Hepatocyte (in vitro differentiated cells): ENCODE measurements at regions not wholly inside any gene's neighbourhood (a gene's known extent, or its start where the extent isn't known, plus 50 kb on each side); places are given as distances from the start of the nearest gene placed in this dataset.

Experiments used
- DNase-seq: peaks from one replicate; pipeline ENCODE4 v3.0.0-alpha.2; 2016; ENCODE audit warnings: low spot score
- H2AFZ ChIP-seq: fragments of 200-600 bp; sonication (generic); 2 replicates; pipeline ENCODE4 v1.6.0; 2016; ENCODE audit warnings: antibody characterized with exemption, mild to moderate bottlenecking
- H3K27ac ChIP-seq: fragments of 200-600 bp; sonication (generic); 2 replicates; pipeline ENCODE4 v1.5.1; 2016; ENCODE audit warnings: mild to moderate bottlenecking
- H3K27me3 ChIP-seq: fragments of 200-600 bp; sonication (generic); 2 replicates; pipeline ENCODE4 v1.6.1; 2016
- H3K36me3 ChIP-seq: fragments of 200-600 bp; sonication (generic); replicated peaks from 2 replicates; pipeline ENCODE4 v1.5.1; 2016; ENCODE audit warnings: low read depth; ENCODE audit not compliant: insufficient read depth
- H3K4me1 ChIP-seq: fragments of 200-600 bp; sonication (generic); 2 replicates; pipeline ENCODE4 v1.5.1; 2016; ENCODE audit warnings: mild to moderate bottlenecking, moderate library complexity; ENCODE audit not compliant: insufficient read depth
- H3K4me2 ChIP-seq: fragments of 200-600 bp; sonication (generic); 2 replicates; pipeline ENCODE4 v1.6.0; 2016
- H3K4me3 ChIP-seq: fragments of 200-600 bp; sonication (generic); 2 replicates; pipeline ENCODE4 v1.5.1; 2016; ENCODE audit warnings: mild to moderate bottlenecking
- H3K79me2 ChIP-seq: fragments of 200-600 bp; sonication (generic); 2 replicates; pipeline ENCODE4 v1.6.0; 2017; ENCODE audit warnings: mild to moderate bottlenecking
- H3K9me2 ChIP-seq: fragments of 200-600 bp; sonication (generic); replicated peaks from 2 replicates; pipeline ENCODE4 v1.6.0; 2017; ENCODE audit warnings: mild to moderate bottlenecking; ENCODE audit not compliant: insufficient read depth
- H3K9me3 ChIP-seq: fragments of 200-600 bp; sonication (generic); 2 replicates; pipeline ENCODE4 v1.5.1; 2016; ENCODE audit warnings: low read depth, mild to moderate bottlenecking
- H4K20me1 ChIP-seq: fragments of 200-600 bp; sonication (generic); 2 replicates; pipeline ENCODE4 v1.6.0; 2016; ENCODE audit warnings: mild to moderate bottlenecking; ENCODE audit not compliant: insufficient read depth, poor library complexity, severe bottlenecking
- EZH2 ChIP-seq: fragments of 200-600 bp; sonication (generic); IDR thresholded peaks from 2 replicates; pipeline ENCODE4 v1.6.1; 2016; ENCODE audit warnings: antibody characterized with exemption, mild to moderate bottlenecking, borderline replicate concordance
- EZH2phosphoT487 ChIP-seq: fragments of 200-600 bp; sonication (generic); IDR thresholded peaks from one replicate; pipeline ENCODE4 v1.6.1; 2018; ENCODE audit warnings: antibody characterized with exemption, mild to moderate bottlenecking, low read depth, moderate library complexity; ENCODE audit not compliant: unreplicated experiment, severe bottlenecking
- WGBS: methylation state at CpG from one replicate; pipeline ENCODE4 v1.1.6; 2016; ENCODE audit warnings: low lambda C conversion rate; ENCODE audit errors: missing lambda C conversion rate; 5-methylcytosine and 5-hydroxymethylcytosine counted together
- TF ChIP-seq, protein P1 (sequence below): fragments of 200-600 bp; sonication (generic); IDR thresholded peaks from 2 replicates; pipeline ENCODE4 v1.5.1; 2016; ENCODE audit warnings: antibody characterized with exemption, mild to moderate bottlenecking; ENCODE audit not compliant: poor library complexity

DNA sequence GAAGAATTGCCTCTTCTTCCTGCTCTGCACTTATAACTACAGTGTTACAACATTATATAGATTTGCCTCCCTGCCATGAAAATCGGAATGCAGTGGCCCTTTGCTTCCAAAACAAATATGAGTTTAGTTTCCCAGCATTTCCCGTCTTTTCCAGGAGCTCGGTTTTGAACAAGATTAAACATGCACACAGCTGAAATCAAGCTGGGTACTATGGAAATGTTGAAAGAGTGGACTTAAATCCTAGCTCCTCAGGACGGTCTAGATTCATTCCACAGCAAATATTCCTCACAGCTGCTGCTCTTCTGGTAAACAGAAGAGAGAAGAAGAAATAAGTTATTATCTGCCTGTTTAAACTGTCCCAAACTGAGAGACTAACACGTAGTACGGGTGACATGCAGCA lies 161.4 kb downstream of the PIK3R1 start:
- Histone ChIP-seq H2AFZ (peak overlapping the region; percentile 19), H3K4me3 (no peak overlapping the region)

DNA sequence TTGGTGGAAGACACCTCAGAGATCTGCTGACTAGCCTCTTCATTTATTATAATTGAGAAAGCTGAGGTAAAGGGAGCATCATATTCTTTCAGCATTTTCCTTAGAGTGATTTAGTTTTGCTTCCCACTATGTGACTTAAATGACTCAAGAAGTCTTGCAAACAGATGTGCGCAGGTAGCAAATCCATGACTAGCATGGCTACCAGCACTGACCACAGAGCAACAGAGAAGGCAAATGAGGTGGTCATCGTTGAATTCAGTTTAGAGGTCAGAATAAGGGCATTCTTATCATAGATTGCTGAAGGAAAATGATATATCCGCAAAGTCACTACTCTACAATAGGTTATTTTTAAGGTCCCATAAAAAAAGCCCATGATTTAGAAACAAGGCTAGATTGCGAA lies 162.2 kb downstream of the PIK3R1 start:
- H3K4me2 ChIP-seq = no peak overlapping the region
- no peaks in the 10 kb centered on the region for H3K27me3 ChIP-seq
- H3K27ac ChIP-seq = no peak overlapping the region
- no peaks in the 10 kb centered on the region for H3K9me3 ChIP-seq
- no peak for TF ChIP-seq EZH2
- no peak for TF ChIP-seq EZH2phosphoT487
- TF ChIP-seq, protein P1, sequence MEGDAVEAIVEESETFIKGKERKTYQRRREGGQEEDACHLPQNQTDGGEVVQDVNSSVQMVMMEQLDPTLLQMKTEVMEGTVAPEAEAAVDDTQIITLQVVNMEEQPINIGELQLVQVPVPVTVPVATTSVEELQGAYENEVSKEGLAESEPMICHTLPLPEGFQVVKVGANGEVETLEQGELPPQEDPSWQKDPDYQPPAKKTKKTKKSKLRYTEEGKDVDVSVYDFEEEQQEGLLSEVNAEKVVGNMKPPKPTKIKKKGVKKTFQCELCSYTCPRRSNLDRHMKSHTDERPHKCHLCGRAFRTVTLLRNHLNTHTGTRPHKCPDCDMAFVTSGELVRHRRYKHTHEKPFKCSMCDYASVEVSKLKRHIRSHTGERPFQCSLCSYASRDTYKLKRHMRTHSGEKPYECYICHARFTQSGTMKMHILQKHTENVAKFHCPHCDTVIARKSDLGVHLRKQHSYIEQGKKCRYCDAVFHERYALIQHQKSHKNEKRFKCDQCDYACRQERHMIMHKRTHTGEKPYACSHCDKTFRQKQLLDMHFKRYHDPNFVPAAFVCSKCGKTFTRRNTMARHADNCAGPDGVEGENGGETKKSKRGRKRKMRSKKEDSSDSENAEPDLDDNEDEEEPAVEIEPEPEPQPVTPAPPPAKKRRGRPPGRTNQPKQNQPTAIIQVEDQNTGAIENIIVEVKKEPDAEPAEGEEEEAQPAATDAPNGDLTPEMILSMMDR = no peak
- H4K20me1 ChIP-seq = no peaks in the 10 kb centered on the region
- H3K9me2 ChIP-seq = no peaks in the 10 kb centered on the region
- no peaks in the 10 kb centered on the region for H3K79me2 ChIP-seq
- DNase-seq = no peak
- peaks cover 5% of the 10 kb centered on the region for H3K4me1 ChIP-seq
- H3K4me3 ChIP-seq = no peak overlapping the region
- WGBS = 94% methylated on average over 4 of the region's 4 CpGs
- no peaks in the 10 kb centered on the region for H3K36me3 ChIP-seq
- H2AFZ ChIP-seq = no peak overlapping the region

More for the DNA sequence above, 161.4 kb downstream of the PIK3R1 start:
- TF ChIP-seq EZH2phosphoT487 (no peak), EZH2 (no peak)
- TF ChIP-seq, protein P1 = no peak
- Histone ChIP-seq H3K9me3 (no peaks in the 10 kb centered on the region), H3K27me3 (no peaks in the 10 kb centered on the region), H3K79me2 (no peaks in the 10 kb centered on the region), H3K4me2 (peak overlapping the region; percentile 25), H4K20me1 (no peaks in the 10 kb centered on the region), H3K36me3 (no peaks in the 10 kb centered on the region), H3K4me1 (peaks cover 5% of the 10 kb centered on the region), H3K9me2 (no peaks in the 10 kb centered on the region), H3K27ac (no peak overlapping the region)
- 53% methylated on average over 6 of the region's 6 CpGs for WGBS
- no peak for DNase-seq

- Histone ChIP-seq H2AFZ (no peak overlapping the region), H3K4me3 (no peak overlapping the region), H3K27me3 (no peaks in the 10 kb centered on the region), H3K9me3 (no peaks in the 10 kb centered on the region), H4K20me1 (no peaks in the 10 kb centered on the region), H3K4me2 (no peak overlapping the region), H3K9me2 (no peaks in the 10 kb centered on the region), H3K27ac (no peak overlapping the region), H3K4me1 (peaks cover 5% of the 10 kb centered on the region), H3K36me3 (no peaks in the 10 kb centered on the region), H3K79me2 (no peaks in the 10 kb centered on the region)
- no peak for DNase-seq
- WGBS = 88% methylated on average over 3 of the region's 3 CpGs
- TF ChIP-seq, protein P1 = no peak
- TF ChIP-seq EZH2 = no peak
- TF ChIP-seq EZH2phosphoT487 = no peak
Observed at GRCh38 chr5:68378204-68378820, 162.8 kb downstream of the PIK3R1 start.
